HG03575 (cell line): ENCODE measurements at regions not wholly inside any gene's neighbourhood (a gene's known extent, or its start where the extent isn't known, plus 50 kb on each side); places are given as distances from the start of the nearest gene placed in this dataset.
"Not testable (repeated sequence)": the region's sequence is repeated elsewhere in the genome, so short reads cannot be mapped to it uniquely, and the experiment has no call there.

ENCODE experiments used
- ATAC-seq: cut with Tn5 transposase; IDR thresholded peaks from one replicate; pipeline ENCODE4 v1.9.1; 2021; ENCODE audit not compliant: unreplicated experiment, insufficient number of reproducible peaks, low FRiP score; ENCODE audit errors: extremely low read depth

DNA sequence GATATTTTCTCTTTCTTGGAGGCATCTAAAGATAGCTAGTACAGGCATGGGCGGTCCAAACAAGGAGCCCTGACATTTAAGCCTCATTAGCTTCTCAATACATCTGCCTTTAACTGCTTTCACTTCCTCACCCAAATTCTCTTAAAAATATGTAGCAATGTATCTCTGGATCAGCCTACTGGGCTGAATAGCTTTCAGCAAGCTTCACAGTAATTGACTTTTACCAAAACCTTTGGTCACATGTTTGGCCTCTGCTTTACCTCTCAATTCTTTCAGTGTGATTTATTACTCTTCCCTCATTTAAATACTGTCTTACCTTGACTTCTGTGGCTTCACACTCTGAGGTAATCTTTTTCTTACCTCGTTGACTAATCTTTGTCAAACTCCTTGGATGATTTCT is 1618.1 kb downstream of the GRIK2 start:
- ATAC-seq: no peak

DNA sequence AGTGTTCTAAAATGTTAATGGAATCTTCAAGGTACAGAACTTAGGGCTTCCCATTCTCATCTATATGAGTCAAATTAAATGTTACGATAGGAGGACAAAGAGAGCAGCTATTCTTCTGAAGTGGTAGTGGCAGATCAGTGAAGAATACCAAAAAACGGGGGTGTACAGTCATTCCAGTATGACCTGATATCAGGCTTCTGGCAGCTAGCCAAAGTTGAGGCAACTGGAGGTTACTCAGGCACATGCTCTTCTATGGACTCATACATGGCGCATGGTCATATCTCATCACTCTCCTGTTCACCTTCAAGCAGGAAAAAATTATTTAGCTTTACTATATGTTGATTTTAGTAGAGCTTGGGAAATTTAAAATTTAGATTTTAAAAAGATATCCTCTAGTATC is 1608.8 kb downstream of the GRIK2 start:
- ATAC-seq: no peak

- ATAC-seq: no peak
These were observed 1608.2 kb downstream of the GRIK2 start for GRCh38 chr6:103001724-103002123.

DNA sequence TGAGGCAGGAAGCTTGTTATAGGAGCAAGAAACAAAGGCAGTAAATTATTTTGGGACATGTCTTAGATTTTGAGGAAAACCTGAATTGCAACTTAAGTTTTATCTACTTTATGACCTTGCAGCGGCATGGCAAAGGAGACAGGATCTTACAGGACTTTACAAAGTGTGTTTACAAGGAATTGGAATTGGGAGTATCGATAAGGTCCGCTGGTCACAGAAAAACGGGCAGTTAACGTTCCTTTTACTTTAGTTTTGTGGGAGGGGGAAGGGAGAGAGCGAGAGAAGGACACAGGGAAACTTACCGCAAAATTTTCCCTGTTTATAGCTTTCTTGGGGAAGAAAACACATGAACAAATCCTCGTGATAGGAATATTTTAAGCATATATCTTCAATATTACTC is 1607.2 kb downstream of the GRIK2 start:
- ATAC-seq: no peak

- no peak for ATAC-seq
These were observed 1602.0 kb downstream of the GRIK2 start for GRCh38 chr6:102995491-102995890.

DNA sequence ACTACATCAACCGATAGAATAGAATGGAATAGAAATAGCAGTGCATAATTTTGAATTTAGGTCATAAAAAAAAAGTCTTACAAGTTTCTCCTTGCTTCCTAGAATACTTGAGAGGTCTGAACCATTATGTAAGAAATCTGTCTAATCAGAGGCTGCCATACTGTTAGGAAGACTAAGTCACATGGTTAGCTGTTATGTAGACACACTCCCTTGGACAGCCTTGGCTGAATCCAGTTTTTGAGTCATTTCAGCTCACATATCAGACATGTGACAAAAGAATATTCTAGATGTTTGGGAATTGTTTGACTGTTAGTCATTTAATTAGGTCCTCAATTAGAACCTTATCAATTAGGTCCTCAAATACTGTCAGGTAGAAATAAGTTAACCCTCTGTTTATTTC is 1601.4 kb downstream of the GRIK2 start:
- no peak for ATAC-seq

DNA sequence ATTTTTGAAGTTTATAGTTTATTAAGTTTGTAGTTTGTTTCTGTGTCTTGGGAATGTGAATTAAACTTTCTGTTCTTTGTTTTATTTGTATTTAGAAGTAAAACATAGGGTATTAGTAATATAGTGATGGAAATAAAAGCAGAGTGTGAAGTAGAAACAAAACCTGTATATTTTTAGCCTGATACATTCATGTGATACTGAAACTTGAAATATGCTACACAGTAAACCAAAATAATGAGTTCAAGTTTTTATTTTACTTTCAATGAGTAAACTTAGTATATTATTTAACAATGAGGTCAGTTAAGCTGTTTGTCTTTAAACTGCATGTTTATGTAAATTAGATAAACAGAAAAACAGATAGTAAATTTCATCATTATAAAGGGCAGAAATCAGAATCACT is 1592.6 kb downstream of the GRIK2 start:
- ATAC-seq: peak; percentile 85

DNA sequence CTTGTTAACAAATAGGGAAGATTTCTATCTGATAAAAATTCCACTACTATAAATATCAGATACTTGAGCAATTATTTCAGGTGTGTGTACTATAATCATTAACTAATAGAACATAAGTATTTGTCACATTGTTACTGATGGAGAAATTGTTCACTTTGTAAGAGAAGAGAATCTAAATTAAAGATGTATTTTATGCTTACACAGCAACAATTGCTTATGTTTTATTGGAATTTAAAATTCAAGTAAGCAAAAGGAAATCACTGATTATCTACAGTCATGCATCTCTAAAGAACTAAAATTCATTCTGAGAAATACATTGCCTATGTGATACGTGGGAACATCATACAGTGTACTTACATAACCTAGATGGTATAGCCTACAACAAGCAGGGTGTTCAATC is 1590.8 kb downstream of the GRIK2 start:
- no peak for ATAC-seq

DNA sequence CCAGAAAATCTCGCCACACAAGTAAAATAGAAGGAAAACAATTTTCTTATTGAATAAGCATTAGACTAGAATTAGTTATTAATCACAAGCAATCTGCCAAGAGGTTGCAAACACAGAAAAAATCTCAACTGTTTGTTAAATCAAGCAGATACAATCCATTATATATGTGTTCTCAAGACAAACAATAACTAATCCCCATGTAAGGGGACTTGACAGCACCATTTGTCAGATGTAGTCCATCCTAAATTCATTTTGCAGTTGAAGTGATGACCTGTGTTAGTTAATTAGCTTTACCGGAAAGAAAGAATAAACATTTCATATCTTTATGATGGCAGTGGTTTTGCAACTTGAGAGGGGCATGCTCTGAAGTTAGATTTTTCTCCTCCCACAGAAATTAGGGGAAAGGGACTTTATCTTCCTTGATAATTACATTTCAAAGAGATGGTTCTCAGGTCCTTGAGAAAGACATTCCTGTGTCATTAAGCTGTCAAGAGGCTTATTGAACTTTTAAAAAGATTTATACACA is 1588.0 kb downstream of the GRIK2 start:
- no peak for ATAC-seq

- ATAC-seq: no peak
These were observed 1587.4 kb downstream of the GRIK2 start for GRCh38 chr6:102980951-102981350.

- no peak for ATAC-seq
These were observed 1568.4 kb downstream of the GRIK2 start for GRCh38 chr6:102961902-102962301.

DNA sequence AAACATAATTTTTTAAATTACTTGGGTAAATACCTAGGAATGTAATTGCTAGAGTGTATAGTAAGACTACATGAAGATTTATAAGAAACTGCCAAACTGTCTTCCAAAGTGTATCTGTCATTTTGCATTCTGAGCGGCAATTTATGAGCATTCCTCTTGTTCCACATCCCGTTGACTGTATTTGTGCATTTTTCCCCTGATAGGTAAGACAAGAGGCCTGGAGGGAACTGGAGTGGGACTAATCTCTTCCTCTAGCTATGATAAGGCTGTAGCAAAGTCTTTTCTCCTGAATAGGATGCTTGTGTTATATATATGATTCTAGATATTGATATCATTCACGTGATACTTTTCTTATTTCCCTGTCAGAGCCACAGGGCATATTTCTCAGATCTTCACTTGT is 1557.5 kb downstream of the GRIK2 start:
- ATAC-seq: no peak

GRCh38 chr6:102944475-102944874 is 1551.0 kb downstream of the GRIK2 start:
- no peak for ATAC-seq

- no peak for ATAC-seq
These were observed 1548.7 kb downstream of the GRIK2 start for GRCh38 chr6:102942206-102942605.

GRCh38 chr6:102936959-102937358 is 1543.5 kb downstream of the GRIK2 start:
- ATAC-seq: no peak

DNA sequence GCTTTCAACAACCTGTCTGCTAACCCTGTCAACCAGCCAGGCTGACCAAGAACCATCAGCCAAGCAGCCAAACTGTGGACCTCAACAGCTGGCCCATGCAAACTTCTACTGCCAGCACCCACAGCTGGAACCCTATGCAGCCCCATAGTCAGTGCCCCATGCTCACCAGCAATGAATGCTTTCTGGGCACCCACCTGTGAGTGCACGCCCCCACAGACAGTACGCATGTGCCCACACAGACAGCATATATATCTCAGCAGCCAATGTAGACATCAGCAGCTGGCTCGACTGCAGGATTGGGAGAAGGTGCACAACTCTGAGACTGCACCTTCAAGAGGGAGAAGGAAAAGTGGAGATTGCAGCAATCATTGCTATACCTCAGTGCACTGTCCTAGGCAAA is 1534.6 kb downstream of the GRIK2 start:
- no peak for ATAC-seq

- no peak for ATAC-seq
These were observed 1524.7 kb downstream of the GRIK2 start for GRCh38 chr6:102918161-102918560.

DNA sequence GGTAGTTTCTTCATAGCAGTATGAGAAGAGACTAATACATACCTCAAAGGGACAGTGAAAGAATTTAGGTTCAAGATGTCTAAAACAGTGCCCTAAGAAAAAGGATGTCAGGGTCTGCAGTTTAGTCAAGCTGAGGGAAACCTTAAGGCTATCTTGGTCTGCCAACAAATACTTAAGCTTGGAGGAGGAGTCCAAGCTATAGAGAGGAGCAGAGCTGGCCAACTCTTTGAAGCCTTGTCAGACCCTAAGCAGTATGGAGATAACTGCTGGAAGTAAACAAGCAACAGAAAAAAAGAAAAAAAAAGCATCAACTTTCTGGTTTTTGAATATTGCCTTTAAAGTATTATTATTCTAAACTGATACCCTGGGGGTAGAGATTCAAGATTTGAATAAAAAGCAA is 1518.1 kb downstream of the GRIK2 start:
- no peak for ATAC-seq

GRCh38 chr6:102910701-102911139 is 1517.2 kb downstream of the GRIK2 start:
- ATAC-seq: not testable (repeated sequence)

DNA sequence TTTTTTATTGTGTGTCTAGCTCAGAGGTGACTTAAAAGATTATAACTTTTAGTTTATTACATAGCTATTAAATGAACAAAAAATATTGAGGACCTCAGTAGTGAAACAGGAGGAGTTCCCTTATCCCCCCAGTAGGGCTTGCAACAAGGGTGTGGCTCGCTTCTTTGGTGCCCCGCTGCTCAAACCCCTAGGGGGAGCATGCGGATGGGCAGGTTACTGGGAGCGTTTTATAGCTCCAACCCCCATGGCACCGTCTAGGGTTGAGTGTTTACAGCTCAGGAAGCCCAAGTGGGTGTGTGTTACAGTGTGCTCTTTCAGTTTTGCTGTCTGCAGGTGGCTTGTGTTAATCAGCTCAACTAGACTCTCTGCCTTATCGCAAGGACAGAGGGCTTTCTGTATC is 1513.7 kb downstream of the GRIK2 start:
- ATAC-seq: no peak

- ATAC-seq: no peak
These were observed 1509.0 kb downstream of the GRIK2 start for GRCh38 chr6:102902471-102902870.

DNA sequence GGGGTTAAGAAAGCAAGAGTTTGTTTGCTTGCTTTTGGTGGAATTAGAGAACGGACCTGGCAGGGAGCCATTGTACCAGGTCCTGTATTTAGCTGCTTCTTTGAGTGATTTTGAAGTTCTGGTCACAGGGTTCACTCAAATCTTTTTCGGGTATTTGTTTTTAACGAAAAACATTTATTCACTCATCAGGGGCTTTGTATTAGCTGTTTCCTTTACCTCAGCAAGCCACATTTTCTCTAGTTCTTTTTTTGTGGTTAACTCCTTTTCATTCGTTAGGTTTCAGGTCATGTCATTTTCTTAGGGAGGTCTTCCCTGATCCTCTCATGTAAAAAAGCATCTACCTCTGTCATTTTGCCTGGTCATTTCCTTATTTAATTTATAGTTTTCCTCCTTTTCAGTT is 1502.2 kb downstream of the GRIK2 start:
- no peak for ATAC-seq
